ENCODE measurements at regions not wholly inside any gene's neighbourhood (a gene's known extent, or its start where the extent isn't known, plus 50 kb on each side); places are given as distances from the start of the nearest gene placed in this dataset.

DNA sequence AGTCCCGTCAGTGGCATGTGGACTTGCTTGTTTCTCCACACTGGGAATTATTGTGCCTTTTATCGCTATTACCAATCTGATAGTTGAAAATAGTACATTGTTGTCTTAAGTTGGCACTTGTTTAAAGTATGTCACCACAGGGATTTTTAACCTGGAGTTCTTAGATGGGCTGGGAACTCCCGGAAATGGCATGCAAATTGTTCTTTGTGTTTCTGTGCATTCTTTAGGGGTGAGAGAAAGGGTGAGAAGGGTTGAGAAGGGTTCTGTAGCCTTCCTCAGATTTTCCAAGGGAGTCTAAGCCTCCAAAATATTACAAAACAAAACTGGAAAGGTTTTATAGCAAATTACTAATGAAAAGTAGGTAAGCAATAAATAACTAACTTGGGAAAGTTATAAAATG lies 176.9 kb downstream of the ZIC3 start:
- BruUV-seq (replicated peaks), result no TSS peak
- no peak overlapping the region for H3K4me2 ChIP-seq (ENCODE audit: control insufficient read depth, insufficient read depth)

More for the DNA sequence above, 176.9 kb downstream of the ZIC3 start:
- Histone ChIP-seq H2AFZ (ENCODE audit: control insufficient read depth, low read depth, low read length) (no peak overlapping the region), H3K27ac (ENCODE audit: control insufficient read depth, insufficient read depth) (no peak overlapping the region), H3K9ac (ENCODE audit: control insufficient read depth, insufficient read depth, low read length) (no peak overlapping the region), H3K9me3 (replicated peaks; ENCODE audit: control insufficient read depth, insufficient read depth, low read length) (no peaks in the 10 kb centered on the region), H4K20me1 (ENCODE audit: control insufficient read depth, insufficient read depth) (no peaks in the 10 kb centered on the region), H3K4me1 (ENCODE audit: control insufficient read depth, insufficient read depth, low read length) (no peaks in the 10 kb centered on the region), H3K27me3 (replicated peaks in 1 of 2; ENCODE audit: control insufficient read depth in 2 of 2, insufficient read depth in 2 of 2, low read length in 1 of 2) (no peaks in the 10 kb centered on the region), H3K4me3 (no peak overlapping the region), H3K79me2 (ENCODE audit: control insufficient read depth, insufficient read depth, low read length) (no peaks in the 10 kb centered on the region), H3K36me3 (ENCODE audit: control insufficient read depth in 2 of 2, insufficient read depth in 2 of 2, low read length in 1 of 2) (no peaks in the 10 kb centered on the region)
- TF ChIP-seq SMC3 (IDR thresholded peaks at IDR 0.05; ENCODE audit: borderline replicate concordance, low read length) (no peak), NFXL1 (IDR thresholded peaks at IDR 0.05; ENCODE audit: borderline replicate concordance) (no peak), JUNB (IDR thresholded peaks at IDR 0.05) (no peak), ZSCAN29 (IDR thresholded peaks at IDR 0.05) (no peak)
- TF ChIP-seq, protein P1, sequence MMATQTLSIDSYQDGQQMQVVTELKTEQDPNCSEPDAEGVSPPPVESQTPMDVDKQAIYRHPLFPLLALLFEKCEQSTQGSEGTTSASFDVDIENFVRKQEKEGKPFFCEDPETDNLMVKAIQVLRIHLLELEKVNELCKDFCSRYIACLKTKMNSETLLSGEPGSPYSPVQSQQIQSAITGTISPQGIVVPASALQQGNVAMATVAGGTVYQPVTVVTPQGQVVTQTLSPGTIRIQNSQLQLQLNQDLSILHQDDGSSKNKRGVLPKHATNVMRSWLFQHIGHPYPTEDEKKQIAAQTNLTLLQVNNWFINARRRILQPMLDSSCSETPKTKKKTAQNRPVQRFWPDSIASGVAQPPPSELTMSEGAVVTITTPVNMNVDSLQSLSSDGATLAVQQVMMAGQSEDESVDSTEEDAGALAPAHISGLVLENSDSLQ (IDR thresholded peaks at IDR 0.05), result no peak
- TF ChIP-seq, protein P2, sequence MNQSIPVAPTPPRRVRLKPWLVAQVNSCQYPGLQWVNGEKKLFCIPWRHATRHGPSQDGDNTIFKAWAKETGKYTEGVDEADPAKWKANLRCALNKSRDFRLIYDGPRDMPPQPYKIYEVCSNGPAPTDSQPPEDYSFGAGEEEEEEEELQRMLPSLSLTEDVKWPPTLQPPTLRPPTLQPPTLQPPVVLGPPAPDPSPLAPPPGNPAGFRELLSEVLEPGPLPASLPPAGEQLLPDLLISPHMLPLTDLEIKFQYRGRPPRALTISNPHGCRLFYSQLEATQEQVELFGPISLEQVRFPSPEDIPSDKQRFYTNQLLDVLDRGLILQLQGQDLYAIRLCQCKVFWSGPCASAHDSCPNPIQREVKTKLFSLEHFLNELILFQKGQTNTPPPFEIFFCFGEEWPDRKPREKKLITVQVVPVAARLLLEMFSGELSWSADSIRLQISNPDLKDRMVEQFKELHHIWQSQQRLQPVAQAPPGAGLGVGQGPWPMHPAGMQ (IDR thresholded peaks at IDR 0.05; ENCODE audit: borderline replicate concordance), result no peak
- TF ChIP-seq, protein P3, sequence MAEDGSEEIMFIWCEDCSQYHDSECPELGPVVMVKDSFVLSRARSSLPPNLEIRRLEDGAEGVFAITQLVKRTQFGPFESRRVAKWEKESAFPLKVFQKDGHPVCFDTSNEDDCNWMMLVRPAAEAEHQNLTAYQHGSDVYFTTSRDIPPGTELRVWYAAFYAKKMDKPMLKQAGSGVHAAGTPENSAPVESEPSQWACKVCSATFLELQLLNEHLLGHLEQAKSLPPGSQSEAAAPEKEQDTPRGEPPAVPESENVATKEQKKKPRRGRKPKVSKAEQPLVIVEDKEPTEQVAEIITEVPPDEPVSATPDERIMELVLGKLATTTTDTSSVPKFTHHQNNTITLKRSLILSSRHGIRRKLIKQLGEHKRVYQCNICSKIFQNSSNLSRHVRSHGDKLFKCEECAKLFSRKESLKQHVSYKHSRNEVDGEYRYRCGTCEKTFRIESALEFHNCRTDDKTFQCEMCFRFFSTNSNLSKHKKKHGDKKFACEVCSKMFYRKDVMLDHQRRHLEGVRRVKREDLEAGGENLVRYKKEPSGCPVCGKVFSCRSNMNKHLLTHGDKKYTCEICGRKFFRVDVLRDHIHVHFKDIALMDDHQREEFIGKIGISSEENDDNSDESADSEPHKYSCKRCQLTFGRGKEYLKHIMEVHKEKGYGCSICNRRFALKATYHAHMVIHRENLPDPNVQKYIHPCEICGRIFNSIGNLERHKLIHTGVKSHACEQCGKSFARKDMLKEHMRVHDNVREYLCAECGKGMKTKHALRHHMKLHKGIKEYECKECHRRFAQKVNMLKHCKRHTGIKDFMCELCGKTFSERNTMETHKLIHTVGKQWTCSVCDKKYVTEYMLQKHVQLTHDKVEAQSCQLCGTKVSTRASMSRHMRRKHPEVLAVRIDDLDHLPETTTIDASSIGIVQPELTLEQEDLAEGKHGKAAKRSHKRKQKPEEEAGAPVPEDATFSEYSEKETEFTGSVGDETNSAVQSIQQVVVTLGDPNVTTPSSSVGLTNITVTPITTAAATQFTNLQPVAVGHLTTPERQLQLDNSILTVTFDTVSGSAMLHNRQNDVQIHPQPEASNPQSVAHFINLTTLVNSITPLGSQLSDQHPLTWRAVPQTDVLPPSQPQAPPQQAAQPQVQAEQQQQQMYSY (CRISPR knock-in tag; IDR thresholded peaks at IDR 0.05), result no peak
- TF ChIP-seq, protein P4, sequence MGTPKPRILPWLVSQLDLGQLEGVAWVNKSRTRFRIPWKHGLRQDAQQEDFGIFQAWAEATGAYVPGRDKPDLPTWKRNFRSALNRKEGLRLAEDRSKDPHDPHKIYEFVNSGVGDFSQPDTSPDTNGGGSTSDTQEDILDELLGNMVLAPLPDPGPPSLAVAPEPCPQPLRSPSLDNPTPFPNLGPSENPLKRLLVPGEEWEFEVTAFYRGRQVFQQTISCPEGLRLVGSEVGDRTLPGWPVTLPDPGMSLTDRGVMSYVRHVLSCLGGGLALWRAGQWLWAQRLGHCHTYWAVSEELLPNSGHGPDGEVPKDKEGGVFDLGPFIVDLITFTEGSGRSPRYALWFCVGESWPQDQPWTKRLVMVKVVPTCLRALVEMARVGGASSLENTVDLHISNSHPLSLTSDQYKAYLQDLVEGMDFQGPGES (IDR thresholded peaks at IDR 0.05), result no peak
- SMC1A ChIA-PET (ENCODE audit: uncharacterized antibody, unreplicated experiment), result no interaction called here
- RAD21 ChIA-PET (ENCODE audit: unreplicated experiment), result no interaction called here
- CTCF ChIA-PET, result no interaction called here
- POLR2A ChIA-PET, result no interaction called here
- intact Hi-C loops (cut with micrococcal nuclease; ENCODE audit: unreplicated experiment) (no loop called here), in situ Hi-C loops (cut with MboI) (no loop called here)
- DNase-seq (ENCODE audit: low read depth, low spot score), result no peak
- ATAC-seq, result no peak
- 48% methylated on average over 3 of the region's 3 CpGs for WGBS (ENCODE audit: insufficient coverage, insufficient replicate concordance, low lambda C conversion rate, missing lambda C conversion rate)
- FAIRE-seq, result no peak

All from GM12878 (cell line).